ENCODE measurements at regions not wholly inside any gene's neighbourhood (a gene's known extent, or its start where the extent isn't known, plus 50 kb on each side); places are given as distances from the start of the nearest gene placed in this dataset.

GRCh38 chr5:167166696-167167095 is 1124.7 kb upstream of the WWC1 start:
- Histone ChIP-seq H3K27me3 (ENCODE audit: control insufficient read depth in 4 of 4, insufficient read depth in 4 of 4, low read length in 3 of 4) (no peaks in the 10 kb centered on the region), H3K4me3 (ENCODE audit: low read depth in 1 of 3, low read length in 3 of 3) (no peak overlapping the region), H3K9me3 (ENCODE audit: control insufficient read depth in 4 of 4, low read length in 3 of 4) (no peaks in the 10 kb centered on the region), H3K9ac (ENCODE audit: low read depth in 1 of 2, low read length in 2 of 2) (no peak overlapping the region), H3K27ac (ENCODE audit: low read depth in 1 of 2, low read length in 2 of 2) (no peak overlapping the region), H3K36me3 (ENCODE audit: control insufficient read depth in 4 of 4, insufficient read depth in 3 of 4, low read depth in 1 of 4, low read length in 3 of 4) (no peaks in the 10 kb centered on the region), H3K4me1 (ENCODE audit: control insufficient read depth in 4 of 4, insufficient read depth in 4 of 4, low read length in 3 of 4) (no peaks in the 10 kb centered on the region)
- no peak for DNase-seq (ENCODE audit: low spot score)
- 73% methylated on average over 2 of the region's 2 CpGs for WGBS
- no peak for TF ChIP-seq FOXA1 (IDR thresholded peaks at IDR 0.05)
- no peak for TF ChIP-seq EGR1 (IDR thresholded peaks at IDR 0.05; ENCODE audit: low read depth in 2 of 2)
- TF ChIP-seq CTCF (IDR thresholded peaks at IDR 0.05; ENCODE audit: low read depth, low read length, missing input control) = no peak
- no peak for TF ChIP-seq RXRA (IDR thresholded peaks at IDR 0.05)
- no peak for TF ChIP-seq YY1 (IDR thresholded peaks at IDR 0.05)
- TF ChIP-seq SP1 (IDR thresholded peaks at IDR 0.05) = no peak
- TF ChIP-seq ZBTB33 (IDR thresholded peaks at IDR 0.05) = no peak
- no peak for TF ChIP-seq TAF1 (conservative IDR thresholded peaks at IDR 0.05)
- no peak for TF ChIP-seq HNF4G (IDR thresholded peaks at IDR 0.05)
- no peak for TF ChIP-seq NR2F2 (IDR thresholded peaks at IDR 0.05)
- no peak for TF ChIP-seq ATF3 (IDR thresholded peaks at IDR 0.05)
- no peak for TF ChIP-seq JUND (IDR thresholded peaks at IDR 0.05)
- no peak for TF ChIP-seq RAD21 (IDR thresholded peaks at IDR 0.05)
- no peak for TF ChIP-seq REST (IDR thresholded peaks at IDR 0.05)
- no peak for TF ChIP-seq MAX (IDR thresholded peaks at IDR 0.05)
- no peak for TF ChIP-seq FOXA2 (IDR thresholded peaks at IDR 0.05)
- no peak for TF ChIP-seq GABPA (IDR thresholded peaks at IDR 0.05 in 1 of 2, conservative IDR thresholded peaks at IDR 0.05 in 1 of 2)
- TF ChIP-seq HNF4A (conservative IDR thresholded peaks at IDR 0.05) = no peak

All from liver (tissue), 8 donors.